ENCODE measurements at regions not wholly inside any gene's neighbourhood (a gene's known extent, or its start where the extent isn't known, plus 50 kb on each side); places are given as distances from the start of the nearest gene placed in this dataset.

GRCh38 chr4:96736352-96736889 lies 896.5 kb downstream of the PDHA2 start:
- no peak for DNase-seq (ENCODE audit: low read depth, low spot score)
- in situ Hi-C loops (cut with HindIII; ENCODE audit: low pct_unique_long_range_greater_than_20kb, low sequenced_read_pairs), result no loop called here

- no peak for DNase-seq (ENCODE audit: low read depth, low spot score)
- in situ Hi-C loops (cut with HindIII; ENCODE audit: low pct_unique_long_range_greater_than_20kb, low sequenced_read_pairs), result no loop called here
These were observed 899.2 kb downstream of the PDHA2 start for GRCh38 chr4:96739101-96739500.

GRCh38 chr4:96742332-96743014 lies 902.6 kb downstream of the PDHA2 start:
- no peak for DNase-seq (ENCODE audit: low read depth, low spot score)
- in situ Hi-C loops (cut with HindIII; ENCODE audit: low pct_unique_long_range_greater_than_20kb, low sequenced_read_pairs), result no loop called here

GRCh38 chr4:96744676-96745075 lies 904.8 kb downstream of the PDHA2 start:
- no peak for DNase-seq (ENCODE audit: low read depth, low spot score)
- in situ Hi-C loops (cut with HindIII; ENCODE audit: low pct_unique_long_range_greater_than_20kb, low sequenced_read_pairs), result no loop called here

GRCh38 chr4:96753216-96753615 lies 913.3 kb downstream of the PDHA2 start:
- in situ Hi-C loops (cut with HindIII; ENCODE audit: low pct_unique_long_range_greater_than_20kb, low sequenced_read_pairs), result no loop called here
- DNase-seq (ENCODE audit: low read depth, low spot score), result no peak

GRCh38 chr4:96755569-96756484 lies 915.9 kb downstream of the PDHA2 start:
- in situ Hi-C loops (cut with HindIII; ENCODE audit: low pct_unique_long_range_greater_than_20kb, low sequenced_read_pairs), result no loop called here
- no peak for DNase-seq (ENCODE audit: low read depth, low spot score)

GRCh38 chr4:96756584-96756983 lies 916.7 kb downstream of the PDHA2 start:
- no peak for DNase-seq (ENCODE audit: low read depth, low spot score)
- in situ Hi-C loops (cut with HindIII; ENCODE audit: low pct_unique_long_range_greater_than_20kb, low sequenced_read_pairs), result no loop called here

GRCh38 chr4:96763546-96763945 lies 923.7 kb downstream of the PDHA2 start:
- DNase-seq (ENCODE audit: low read depth, low spot score), result no peak
- in situ Hi-C loops (cut with HindIII; ENCODE audit: low pct_unique_long_range_greater_than_20kb, low sequenced_read_pairs), result no loop called here

GRCh38 chr4:96766359-96766758 lies 926.5 kb downstream of the PDHA2 start:
- DNase-seq (ENCODE audit: low read depth, low spot score), result no peak
- in situ Hi-C loops (cut with HindIII; ENCODE audit: low pct_unique_long_range_greater_than_20kb, low sequenced_read_pairs), result no loop called here

- DNase-seq (ENCODE audit: low read depth, low spot score), result no peak
- in situ Hi-C loops (cut with HindIII; ENCODE audit: low pct_unique_long_range_greater_than_20kb, low sequenced_read_pairs), result no loop called here
These were observed 928.1 kb downstream of the PDHA2 start for GRCh38 chr4:96767815-96768480.

GRCh38 chr4:96775501-96775900 lies 935.6 kb downstream of the PDHA2 start:
- DNase-seq (ENCODE audit: low read depth, low spot score), result no peak
- in situ Hi-C loops (cut with HindIII; ENCODE audit: low pct_unique_long_range_greater_than_20kb, low sequenced_read_pairs), result no loop called here

- in situ Hi-C loops (cut with HindIII; ENCODE audit: low pct_unique_long_range_greater_than_20kb, low sequenced_read_pairs), result no loop called here
- no peak for DNase-seq (ENCODE audit: low read depth, low spot score)
These were observed 937.1 kb downstream of the PDHA2 start for GRCh38 chr4:96776920-96777527.

- DNase-seq (ENCODE audit: low read depth, low spot score), result no peak
- in situ Hi-C loops (cut with HindIII; ENCODE audit: low pct_unique_long_range_greater_than_20kb, low sequenced_read_pairs), result no loop called here
These were observed 944.4 kb downstream of the PDHA2 start for GRCh38 chr4:96784336-96784735.

GRCh38 chr4:96786306-96786705 lies 946.4 kb downstream of the PDHA2 start:
- no peak for DNase-seq (ENCODE audit: low read depth, low spot score)
- in situ Hi-C loops (cut with HindIII; ENCODE audit: low pct_unique_long_range_greater_than_20kb, low sequenced_read_pairs), result no loop called here

GRCh38 chr4:96787766-96788165 lies 947.9 kb downstream of the PDHA2 start:
- in situ Hi-C loops (cut with HindIII; ENCODE audit: low pct_unique_long_range_greater_than_20kb, low sequenced_read_pairs), result no loop called here
- no peak for DNase-seq (ENCODE audit: low read depth, low spot score)

GRCh38 chr4:96809563-96809962 lies 969.7 kb downstream of the PDHA2 start:
- no peak for DNase-seq (ENCODE audit: low read depth, low spot score)
- in situ Hi-C loops (cut with HindIII; ENCODE audit: low pct_unique_long_range_greater_than_20kb, low sequenced_read_pairs), result no loop called here

GRCh38 chr4:96827086-96827485 lies 987.2 kb downstream of the PDHA2 start:
- DNase-seq (ENCODE audit: low read depth, low spot score), result no peak
- in situ Hi-C loops (cut with HindIII; ENCODE audit: low pct_unique_long_range_greater_than_20kb, low sequenced_read_pairs), result no loop called here

- in situ Hi-C loops (cut with HindIII; ENCODE audit: low pct_unique_long_range_greater_than_20kb, low sequenced_read_pairs), result no loop called here
- DNase-seq (ENCODE audit: low read depth, low spot score), result no peak
These were observed 993.9 kb downstream of the PDHA2 start for GRCh38 chr4:96833831-96834230.
